ENCODE measurements at regions not wholly inside any gene's neighbourhood (a gene's known extent, or its start where the extent isn't known, plus 50 kb on each side); places are given as distances from the start of the nearest gene placed in this dataset.
"Not testable (repeated sequence)": the region's sequence is repeated elsewhere in the genome, so short reads cannot be mapped to it uniquely, and the experiment has no call there.

DNA sequence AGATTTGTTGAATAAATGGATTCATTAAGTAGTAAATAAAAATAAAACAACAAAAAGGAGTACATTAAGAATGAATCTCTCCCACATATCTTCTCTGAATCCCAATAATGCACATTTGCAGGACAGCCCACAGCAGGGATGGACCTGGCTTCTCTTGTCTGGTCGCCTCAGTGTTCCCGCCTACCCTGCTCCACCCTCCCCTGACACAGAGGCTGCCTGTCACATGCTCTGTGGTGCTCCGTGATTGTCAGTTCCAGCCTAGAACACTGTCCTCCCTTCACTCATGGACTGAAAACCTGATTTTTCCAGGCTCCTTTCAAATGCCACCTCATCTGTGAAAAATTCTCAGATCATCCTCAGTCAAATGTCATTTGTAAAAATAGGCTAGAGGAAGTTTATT, 94.5 kb upstream of the GPR12 start:
- Histone ChIP-seq H3K27me3 (no peaks in the 10 kb centered on the region), H3K4me1 (no peaks in the 10 kb centered on the region), H3K4me3 (no peak overlapping the region), H3K9me3 (no peaks in the 10 kb centered on the region), H3K27ac (no peak overlapping the region), H3K36me3 (no peaks in the 10 kb centered on the region)
- no peak for DNase-seq
- TF ChIP-seq, protein P1, sequence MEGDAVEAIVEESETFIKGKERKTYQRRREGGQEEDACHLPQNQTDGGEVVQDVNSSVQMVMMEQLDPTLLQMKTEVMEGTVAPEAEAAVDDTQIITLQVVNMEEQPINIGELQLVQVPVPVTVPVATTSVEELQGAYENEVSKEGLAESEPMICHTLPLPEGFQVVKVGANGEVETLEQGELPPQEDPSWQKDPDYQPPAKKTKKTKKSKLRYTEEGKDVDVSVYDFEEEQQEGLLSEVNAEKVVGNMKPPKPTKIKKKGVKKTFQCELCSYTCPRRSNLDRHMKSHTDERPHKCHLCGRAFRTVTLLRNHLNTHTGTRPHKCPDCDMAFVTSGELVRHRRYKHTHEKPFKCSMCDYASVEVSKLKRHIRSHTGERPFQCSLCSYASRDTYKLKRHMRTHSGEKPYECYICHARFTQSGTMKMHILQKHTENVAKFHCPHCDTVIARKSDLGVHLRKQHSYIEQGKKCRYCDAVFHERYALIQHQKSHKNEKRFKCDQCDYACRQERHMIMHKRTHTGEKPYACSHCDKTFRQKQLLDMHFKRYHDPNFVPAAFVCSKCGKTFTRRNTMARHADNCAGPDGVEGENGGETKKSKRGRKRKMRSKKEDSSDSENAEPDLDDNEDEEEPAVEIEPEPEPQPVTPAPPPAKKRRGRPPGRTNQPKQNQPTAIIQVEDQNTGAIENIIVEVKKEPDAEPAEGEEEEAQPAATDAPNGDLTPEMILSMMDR (IDR thresholded peaks at IDR 0.05), result no peak
- TF ChIP-seq POLR2A (IDR thresholded peaks at IDR 0.05), result no peak

DNA sequence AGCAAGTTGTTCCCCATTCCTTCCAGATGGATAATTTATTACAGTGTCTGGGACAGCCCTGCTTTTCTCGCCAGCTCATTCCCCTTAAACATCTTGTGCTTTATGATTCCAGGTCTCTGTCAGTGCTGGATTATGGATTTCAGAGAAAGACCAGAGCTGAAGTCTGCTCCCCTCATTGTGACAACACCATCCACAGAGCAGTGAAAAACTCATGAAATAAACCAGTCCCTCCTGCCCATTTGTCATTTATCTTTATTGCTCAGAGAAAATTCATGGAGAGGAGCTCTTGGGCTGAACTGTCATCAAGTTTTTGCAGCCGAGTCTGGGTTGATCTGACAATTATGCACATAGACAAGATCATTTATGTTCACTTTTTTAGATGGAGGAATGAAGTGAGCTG, 92.7 kb upstream of the GPR12 start:
- DNase-seq, result no peak
- Histone ChIP-seq H3K4me3 (no peak overlapping the region), H3K9me3 (no peaks in the 10 kb centered on the region), H3K4me1 (no peaks in the 10 kb centered on the region), H3K36me3 (no peaks in the 10 kb centered on the region), H3K27ac (no peak overlapping the region), H3K27me3 (no peaks in the 10 kb centered on the region)
- TF ChIP-seq, protein P1 (IDR thresholded peaks at IDR 0.05), result no peak
- no peak for TF ChIP-seq POLR2A (IDR thresholded peaks at IDR 0.05)

DNA sequence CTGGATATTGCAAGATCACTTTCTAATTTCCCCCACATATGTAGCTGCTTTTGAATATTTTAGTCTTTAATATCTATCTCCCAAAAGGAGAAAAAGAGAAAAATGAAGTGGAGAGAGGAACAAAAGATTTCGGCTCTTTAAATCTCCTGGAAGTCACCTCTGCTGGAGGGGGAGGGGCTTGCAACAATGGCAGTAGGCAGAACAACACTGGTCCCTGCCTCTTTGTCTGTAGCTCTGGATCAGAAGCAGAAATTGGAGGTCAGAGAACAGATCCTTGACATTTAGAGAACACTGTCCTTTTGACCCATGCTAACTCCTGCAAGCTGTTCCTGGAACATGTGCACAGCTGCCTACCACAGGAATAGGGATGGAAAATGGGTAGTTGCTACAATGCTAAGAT, 86.7 kb upstream of the GPR12 start:
- Histone ChIP-seq H3K4me1 (no peaks in the 10 kb centered on the region), H3K27ac (no peak overlapping the region), H3K36me3 (no peaks in the 10 kb centered on the region), H3K9me3 (no peaks in the 10 kb centered on the region), H3K27me3 (no peaks in the 10 kb centered on the region), H3K4me3 (no peak overlapping the region)
- TF ChIP-seq, protein P1 (IDR thresholded peaks at IDR 0.05), result no peak
- TF ChIP-seq POLR2A (IDR thresholded peaks at IDR 0.05), result no peak
- no peak for DNase-seq

DNA sequence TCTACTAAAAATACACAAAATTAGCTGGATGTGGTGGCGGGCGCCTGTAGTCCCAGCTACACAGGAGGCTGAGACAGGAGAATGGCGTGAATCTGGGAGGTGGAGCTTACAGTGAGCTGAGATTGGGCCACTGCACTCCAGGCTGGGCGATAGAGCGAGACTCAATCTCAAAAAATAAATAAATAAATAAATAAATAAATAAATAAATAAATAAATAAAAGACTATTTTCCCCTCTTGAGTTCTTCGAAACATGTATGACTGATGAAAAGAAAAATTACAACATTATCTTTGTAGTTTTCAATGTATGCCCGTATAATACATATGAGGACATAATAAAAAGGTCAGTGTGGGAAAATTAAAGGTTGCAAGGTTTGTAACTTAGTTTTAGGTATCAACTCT, 84.5 kb upstream of the GPR12 start:
- H3K4me3 ChIP-seq, H3K27me3 ChIP-seq, H3K4me1 ChIP-seq, H3K9me3 ChIP-seq, H3K27ac ChIP-seq, H3K36me3 ChIP-seq, DNase-seq: not testable (repeated sequence)

DNA sequence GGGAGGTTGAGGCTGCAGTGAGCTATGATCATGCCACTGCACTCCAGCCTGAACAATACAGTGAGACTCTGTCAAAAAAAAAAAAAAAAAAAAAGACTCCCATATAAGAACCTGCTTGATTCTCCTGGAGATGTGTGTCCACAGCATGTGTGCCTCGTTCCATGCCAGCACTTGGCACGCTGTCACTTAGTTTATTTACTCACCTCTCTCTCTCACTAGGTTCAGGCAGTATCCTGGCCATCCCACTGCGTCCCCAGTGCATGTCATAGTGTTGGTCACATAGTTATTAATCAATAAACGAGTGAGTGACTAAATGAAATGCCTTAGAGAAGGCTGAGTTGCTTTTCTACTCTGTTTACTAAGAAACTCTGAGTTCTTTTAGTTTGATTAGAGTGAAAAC, 79.1 kb upstream of the GPR12 start:
- DNase-seq, result no peak
- TF ChIP-seq POLR2A (IDR thresholded peaks at IDR 0.05), result no peak
- TF ChIP-seq, protein P1 (IDR thresholded peaks at IDR 0.05), result no peak
- no peaks in the 10 kb centered on the region for H3K4me1 ChIP-seq

DNA sequence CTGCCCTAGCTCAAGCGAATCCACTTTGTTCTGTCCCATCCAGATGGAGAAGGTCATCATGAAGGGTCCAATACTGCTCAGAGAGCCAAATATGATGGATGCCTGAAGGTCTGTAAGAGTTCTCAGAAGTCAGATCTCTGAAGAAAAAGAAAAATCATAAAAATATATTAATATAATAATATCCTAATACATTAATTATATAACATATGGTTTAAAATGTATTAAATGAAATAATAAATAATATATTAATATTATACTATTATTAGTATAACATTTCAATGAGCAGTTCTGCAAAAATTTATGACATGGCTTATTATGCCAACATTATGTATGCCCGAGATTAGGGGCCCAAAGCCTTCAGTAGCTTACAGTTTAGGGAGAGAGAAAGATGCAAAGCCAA, 78.2 kb upstream of the GPR12 start:
- Histone ChIP-seq H3K27ac (no peak overlapping the region), H3K4me3 (no peak overlapping the region), H3K27me3 (no peaks in the 10 kb centered on the region), H3K9me3 (no peaks in the 10 kb centered on the region), H3K36me3 (no peaks in the 10 kb centered on the region), H3K4me1 (no peaks in the 10 kb centered on the region)
- DNase-seq, result no peak
- no peak for TF ChIP-seq POLR2A (IDR thresholded peaks at IDR 0.05)
- TF ChIP-seq, protein P1 (IDR thresholded peaks at IDR 0.05), result no peak

More for the DNA sequence above, 79.1 kb upstream of the GPR12 start:
- Histone ChIP-seq H3K9me3 (no peaks in the 10 kb centered on the region), H3K36me3 (no peaks in the 10 kb centered on the region), H3K27ac (no peak overlapping the region), H3K27me3 (no peaks in the 10 kb centered on the region), H3K4me3 (no peak overlapping the region)

Measured in Peyer's patch (tissue), 4 donors.